Stimulated activated CD4-positive, alpha-beta T cell treated with anti-CD3 and anti-CD28 coated beads, Interleukin-2, amount 100 ng/mL, for 4 hours (primary cell): ENCODE measurements at regions not wholly inside any gene's neighbourhood (a gene's known extent, or its start where the extent isn't known, plus 50 kb on each side); places are given as distances from the start of the nearest gene placed in this dataset.

Source experiments
- DNase-seq: peaks from one replicate; pipeline ENCODE4 v3.0.0-alpha.2; 2020; ENCODE audit warnings: low read depth

DNA sequence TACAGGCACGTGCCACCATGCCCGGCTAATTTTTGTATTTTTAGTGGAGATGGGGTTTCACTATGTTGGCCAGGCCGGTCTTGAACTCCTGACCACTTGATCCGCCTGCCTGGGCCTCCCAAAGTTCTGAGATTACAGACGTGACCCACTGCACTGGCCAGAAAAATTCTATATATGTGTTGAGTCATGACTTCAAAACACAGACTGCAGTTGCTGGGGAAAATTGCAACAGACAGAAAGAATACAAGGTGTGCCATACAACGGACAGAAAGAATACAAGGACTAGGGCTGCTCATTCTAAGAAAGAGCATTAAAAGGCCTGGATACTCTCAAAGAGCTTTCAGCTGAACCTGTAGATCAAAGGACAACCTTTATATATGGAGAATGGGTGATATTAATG lies 109.6 kb upstream of the ACSL4 start:
- no peak for DNase-seq

DNA sequence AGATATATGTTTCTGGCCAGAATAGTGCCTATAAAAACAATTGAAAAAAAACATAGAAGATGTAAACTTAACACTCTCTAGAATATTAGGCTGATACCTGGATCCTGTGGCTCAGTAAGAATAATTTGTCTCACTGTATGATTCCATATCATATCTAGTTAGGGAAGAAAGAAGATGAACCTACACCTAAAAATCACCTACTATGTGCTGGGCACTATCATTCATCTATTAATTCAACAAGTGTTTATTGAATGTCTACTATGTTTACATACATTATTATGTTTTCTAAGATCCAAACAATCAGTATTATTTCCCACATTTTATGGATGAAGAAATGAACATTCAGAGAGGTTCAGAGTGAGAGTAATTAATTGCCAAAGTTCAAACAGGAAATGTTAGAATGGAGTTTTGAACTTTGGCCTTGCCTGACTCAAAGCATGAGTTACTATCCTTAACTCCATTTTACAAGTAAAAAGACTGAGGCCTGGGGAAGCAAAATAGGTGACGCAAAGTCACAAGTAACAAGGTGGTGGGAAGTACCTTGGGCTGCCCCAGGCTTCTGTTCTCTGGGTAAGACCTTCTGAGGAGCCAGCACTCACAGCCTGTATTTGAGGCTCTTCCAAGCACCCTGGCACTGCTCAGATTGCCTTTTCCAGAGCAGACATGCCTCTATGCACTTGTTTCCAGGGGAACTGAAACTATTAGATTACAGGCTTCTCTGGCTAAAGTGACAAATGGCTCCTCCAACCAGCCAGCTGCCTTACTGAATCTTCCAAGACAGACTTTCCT lies 111.1 kb upstream of the ACSL4 start:
- no peak for DNase-seq

DNA sequence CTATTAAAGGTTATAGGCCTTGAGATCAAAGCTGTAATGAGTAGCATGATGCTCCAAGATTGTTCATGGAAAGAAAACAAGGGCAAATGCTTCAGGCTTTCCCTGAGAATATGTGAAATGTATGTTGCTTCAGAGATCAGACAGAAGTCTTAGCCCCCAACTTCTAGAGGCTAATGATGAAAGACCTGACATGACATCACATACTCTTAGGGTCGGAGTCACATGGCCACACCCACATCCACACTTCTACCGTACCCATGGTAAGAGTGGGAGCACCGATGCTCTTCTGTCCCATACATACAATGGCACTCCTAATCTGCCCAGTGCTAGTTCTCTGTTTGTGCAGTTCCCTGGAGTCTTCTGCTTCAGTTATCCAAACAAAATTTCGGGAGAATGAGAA lies 111.9 kb upstream of the ACSL4 start:
- DNase-seq, result no peak

DNA sequence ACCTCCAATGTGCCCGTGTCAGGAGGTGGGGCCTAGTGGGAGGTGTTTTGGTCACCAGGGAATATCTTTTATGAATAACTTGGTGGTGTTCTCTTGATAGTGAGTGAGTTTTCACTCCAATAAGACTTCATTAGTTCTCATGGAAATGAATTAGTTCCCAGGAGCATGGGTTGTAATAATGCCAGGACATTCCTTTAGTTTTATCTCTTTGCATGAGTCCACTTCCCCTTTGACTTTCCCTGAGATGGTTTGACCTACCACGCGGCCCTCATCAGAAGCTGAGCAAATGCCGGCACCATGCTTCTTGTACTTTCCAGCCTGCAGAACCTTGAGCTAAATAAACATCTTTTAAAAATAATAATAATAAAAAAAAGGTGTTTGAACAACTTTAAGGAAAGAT lies 112.9 kb upstream of the ACSL4 start:
- DNase-seq, result no peak

DNA sequence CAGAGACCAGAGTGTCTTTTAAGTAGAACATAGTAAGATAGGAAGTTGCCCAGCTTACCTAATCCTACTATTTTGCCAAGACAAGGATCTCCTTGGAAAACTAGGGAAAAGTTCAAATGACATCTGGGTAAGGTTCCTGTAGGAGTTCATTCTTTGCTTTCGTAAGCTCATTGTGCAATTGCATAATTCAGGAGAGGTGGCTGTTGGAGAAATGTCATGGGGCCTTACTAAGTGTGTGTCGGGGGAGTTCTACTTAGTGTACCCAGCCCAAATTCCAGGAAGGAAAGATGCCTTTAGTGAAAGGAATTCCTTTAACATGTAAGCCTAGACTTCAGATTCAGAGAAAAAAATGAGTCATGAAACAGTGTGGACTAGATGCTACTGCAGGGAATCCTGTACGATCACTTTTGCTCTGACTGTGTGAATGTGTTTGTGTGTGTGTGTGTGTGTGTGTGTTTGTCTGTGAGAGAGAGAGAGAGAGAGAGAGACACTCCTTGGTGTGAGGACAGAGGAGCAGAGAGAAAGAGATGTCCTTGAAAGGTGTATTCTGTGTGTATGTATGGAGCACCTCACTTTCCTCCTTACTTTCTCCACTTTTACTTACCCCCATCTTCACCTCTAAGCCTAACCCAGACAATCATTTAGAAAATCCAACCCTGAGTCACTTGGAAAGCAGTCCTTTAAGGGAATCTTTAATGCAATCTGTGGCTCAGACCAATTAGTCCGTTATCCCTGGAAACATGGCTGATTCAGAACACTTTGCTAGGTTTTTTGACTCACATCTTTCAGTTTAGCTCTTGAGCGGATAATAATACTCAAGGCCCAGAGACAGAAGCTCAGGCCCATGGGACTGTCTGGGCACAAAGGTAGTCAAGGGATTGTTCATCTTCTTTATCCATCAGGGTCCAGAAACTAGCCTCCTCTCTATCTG lies 114.5 kb upstream of the ACSL4 start:
- DNase-seq, result no peak

DNA sequence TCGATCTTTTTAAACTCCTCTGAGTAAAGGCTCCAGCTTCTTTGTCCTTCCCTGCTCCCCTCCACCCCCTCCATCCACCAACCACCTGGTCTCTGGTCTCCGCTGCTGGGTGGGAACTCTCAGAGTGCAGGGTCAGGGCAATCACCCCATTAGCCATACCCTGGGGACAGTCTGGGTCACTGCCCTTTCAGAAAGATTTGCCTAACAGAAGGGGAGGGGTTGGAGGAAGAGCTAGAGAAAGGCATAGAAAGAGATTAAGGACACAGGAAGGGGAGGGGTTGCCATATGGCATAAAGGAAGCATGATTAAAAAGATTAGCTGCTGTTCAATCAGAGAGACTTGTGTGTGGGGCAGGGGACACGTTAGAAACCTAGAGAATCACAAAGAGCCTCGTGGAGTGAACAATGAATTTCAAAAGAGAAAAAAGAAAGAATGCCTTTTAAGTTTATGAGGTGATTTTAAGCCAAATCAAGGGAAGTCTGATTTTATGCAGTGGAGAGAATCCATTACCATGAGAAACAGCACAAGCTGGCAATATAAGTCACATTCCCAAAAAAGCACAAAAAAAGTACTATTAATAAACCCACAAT lies 115.5 kb upstream of the ACSL4 start:
- no peak for DNase-seq

DNA sequence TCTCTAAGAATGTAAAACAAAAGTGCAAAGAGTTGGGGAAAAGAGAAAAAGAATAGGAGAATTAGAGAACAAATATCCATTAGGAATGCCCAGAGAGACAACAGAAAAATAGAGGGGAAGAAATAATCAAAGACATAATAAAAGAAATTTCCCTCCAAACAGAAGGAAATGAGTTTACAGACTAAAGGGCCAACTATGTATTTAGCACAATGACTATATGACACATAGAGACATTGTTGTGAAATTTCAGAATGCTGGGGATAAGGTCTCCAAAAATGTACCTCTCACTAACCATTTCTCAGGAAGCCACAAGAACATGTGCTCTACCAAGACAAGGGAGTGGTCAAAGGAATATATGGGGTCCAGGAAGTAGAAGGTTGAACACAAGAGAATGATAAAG lies 121.0 kb upstream of the ACSL4 start:
- DNase-seq, result no peak

DNA sequence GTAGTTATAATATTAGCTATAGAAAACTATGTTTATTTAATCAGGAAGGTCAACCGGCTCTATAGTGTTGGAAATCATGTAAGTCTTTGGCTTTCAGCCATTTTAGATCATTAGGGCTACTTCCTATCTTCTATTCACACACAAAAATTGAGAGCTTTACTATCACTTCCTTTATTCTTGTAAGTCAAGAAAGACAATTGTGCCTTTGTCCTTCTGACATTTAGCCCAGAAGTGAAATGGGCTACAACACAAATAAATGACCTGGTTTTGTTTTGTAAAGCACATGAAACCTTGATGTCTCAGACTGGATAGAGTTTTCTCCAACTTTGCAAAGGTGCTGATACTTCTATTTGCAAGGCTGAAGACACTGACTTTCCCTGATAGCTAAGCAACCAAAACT lies 122.4 kb upstream of the ACSL4 start:
- DNase-seq, result no peak

DNA sequence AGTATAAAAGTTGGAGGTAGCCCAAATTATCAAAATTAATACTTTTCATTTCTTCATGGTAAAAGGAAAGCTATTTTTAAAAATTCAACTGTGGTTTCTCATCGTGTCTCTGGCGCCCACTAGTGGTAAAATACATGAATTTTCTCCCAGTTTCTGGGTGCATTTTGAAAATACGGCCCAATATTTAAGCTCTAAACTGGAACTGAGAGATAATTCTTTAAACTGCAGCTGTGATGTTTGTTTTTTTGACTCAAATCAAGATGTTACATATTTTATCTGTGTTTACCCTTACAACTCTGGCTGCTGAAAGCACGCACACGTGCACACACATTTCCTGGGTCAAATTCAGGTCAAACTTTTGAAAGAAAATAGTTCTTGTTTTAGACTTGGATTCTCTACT lies 123.9 kb upstream of the ACSL4 start:
- DNase-seq, result no peak

DNA sequence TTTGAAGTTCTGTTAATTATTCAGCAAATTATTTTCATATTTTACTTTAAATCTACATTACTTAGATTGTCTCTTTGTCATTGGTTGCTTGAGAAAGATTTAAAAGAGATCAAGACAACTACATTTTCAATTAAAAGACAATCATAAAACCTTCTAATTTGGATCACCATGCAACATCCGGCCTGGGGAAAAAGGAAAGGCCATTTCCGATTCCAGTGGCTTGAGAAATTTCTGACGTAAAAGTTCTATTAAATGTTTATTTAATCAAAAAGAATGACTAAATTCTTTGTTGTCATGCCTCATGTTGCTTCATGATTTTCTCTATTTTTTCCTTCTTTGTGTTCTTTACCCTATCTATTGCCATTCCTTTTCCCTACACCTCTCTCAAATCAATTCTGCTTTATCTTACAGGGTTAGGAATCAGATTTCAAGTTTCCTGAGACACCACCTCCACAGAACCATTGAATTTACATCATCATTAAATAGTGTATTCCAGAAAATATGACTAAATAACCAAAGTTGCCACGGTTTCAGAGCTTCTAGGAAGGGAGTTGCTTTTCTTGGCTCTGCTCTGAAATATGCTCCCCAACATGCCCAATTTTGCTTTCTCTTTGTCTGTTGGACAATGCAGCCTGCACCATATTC lies 124.6 kb upstream of the ACSL4 start:
- no peak for DNase-seq

DNA sequence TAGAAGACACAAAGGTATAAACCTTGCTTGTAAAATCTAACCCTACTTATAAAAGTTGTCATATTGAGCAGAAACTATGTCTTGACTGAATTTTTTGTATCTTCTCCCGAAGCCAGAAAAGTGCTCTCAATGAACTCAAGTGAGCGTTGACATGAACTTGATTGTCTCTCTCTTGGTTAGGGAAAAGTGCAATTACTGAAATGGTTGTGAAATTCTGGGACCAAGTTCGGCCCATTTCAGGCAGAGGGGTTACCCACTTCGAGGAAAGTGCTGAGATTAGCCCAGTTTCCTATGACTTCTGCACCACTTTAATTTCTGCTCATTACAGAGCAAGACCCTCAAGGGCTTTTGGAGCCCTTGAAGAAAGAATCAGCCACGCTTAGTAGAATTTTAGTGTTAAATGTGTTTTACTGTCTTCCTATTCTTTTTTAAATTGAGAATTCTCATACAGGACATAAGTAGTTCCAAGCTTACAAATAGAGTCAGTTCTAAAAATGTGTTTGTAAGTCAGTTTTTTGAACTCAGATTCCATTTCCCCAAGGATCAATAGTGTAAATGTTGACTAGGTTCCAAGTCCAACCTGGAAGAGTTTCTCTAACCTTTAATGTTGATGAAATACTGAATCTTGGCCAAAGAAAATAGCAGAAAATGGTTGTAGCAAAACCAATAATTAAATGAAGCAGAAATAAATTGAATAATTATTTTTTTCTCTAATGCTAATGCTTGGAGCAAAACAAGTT lies 125.7 kb upstream of the ACSL4 start:
- no peak for DNase-seq

DNA sequence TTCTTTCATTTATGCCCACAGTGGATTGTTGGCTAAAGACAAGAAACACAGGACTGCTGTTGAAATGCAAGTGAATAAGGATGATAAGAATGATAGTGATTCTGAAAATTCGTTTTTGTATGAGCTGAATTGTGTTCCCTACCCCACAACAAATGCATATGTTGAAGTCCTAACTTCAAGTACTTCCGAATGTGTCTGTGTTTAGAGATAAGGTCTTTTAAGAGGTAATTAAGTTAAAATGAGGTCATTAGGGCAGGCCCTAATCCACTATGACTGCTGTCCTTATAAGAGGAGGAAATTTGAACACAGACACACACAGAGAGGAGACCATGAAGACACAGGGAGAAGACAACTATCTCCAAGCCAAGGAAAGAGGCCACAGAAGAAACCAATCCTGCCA lies 126.6 kb upstream of the ACSL4 start:
- DNase-seq, result no peak

DNA sequence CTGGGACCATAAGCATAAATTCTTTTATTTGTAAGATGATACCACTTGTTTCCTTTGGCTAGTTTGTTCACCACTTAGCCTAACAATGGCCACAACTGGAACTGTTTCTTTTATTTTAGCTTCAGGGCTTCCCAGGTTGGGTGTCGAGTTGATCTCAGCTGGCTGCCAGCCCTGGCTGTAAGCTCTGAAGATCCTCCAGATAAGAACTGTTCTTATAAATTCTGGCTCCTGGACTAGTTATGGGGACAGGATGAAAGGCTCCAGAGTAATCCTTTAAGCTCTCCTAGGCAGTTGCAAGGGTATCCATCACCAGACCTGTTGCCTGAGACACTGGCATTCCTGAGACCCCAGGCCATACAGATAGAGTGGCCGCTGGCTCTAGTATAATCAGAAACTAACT lies 129.4 kb upstream of the ACSL4 start:
- DNase-seq, result no peak

DNA sequence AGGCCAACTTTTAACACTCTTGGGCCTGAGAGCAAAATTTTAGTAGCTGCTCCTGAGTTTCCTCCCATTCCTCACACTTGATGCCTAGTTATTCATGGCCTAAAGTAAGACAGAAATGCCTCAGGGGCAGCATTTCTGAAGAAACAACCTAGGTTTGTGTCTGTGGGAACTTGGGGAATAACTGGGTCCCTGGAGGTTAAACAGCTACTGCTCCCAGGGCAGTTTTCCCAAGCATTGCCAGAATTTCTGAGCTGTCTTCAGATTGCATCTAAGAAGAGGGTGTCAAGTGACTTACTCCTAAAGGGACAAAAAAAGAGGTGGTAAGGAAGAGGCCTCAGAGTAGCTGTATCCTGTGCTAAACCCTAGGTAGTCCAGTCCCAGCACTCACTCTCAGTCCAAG lies 130.8 kb upstream of the ACSL4 start:
- DNase-seq, result no peak

DNA sequence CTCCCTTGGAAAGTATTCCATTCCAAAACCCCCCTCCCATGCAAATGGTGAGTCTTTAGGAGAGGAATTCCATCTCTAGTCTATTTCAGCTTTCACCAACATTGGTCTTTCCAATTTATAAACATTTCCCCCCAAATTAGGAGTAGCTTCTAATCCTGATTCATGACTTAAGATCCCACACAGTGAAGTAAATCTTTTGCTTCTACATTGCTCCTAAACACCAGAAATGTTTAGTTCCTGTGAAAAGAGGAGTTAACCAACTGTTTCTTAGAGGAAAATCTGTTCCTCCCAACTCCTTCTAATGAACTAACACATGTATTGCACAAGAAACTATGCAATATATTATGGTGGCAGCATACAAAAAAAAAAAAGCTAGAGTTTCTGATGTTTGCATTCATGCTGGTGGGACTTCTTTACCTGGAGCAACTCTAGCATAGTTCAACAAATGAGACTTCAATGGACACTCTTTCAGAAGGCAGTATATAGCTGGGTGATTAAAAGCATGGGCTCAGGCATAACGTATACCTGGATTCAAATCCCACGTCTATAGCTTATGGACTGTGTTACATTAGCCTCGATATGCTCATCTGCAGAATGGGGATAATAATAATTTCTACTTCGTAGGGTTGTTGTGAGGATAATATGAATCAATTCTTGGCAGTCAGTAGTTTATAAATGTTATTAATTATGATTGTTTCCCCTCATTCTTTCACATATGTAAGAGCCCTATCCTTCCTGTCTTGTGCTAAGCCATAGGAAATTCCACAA lies 131.6 kb upstream of the TMEM164 start:
- DNase-seq, result no peak

DNA sequence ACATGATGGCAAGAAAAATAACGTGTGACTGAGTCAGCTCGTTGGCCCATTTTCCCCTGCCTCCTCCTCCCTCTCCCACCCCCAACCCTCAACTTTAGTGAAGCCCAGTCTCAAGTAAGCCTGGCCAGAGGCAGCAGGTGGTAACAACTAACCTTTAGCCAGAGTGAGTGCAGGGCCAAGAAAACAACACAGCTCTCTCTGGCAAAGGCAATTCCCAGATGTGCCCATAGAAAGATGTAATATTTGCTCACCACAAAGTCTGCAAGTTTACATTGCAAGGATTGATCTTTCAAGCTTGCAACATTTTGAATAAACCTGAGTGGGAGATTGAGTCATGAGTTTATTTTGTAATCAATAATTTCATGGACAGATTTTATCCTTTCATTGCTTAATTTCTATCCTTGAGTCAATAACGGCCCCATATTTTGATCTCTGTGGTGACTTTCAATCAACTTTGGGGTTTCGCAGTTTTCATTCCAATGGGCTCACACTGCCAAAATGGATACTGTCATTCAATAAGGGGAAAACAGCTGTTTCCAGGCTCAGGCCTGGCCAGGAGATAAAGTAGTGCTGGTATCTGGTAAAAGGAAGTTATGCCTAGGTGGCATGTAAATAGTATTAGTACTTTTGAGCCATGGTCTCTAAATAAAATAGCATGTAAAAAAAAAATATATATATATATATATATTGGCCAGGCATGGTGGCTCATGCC lies 130.7 kb upstream of the TMEM164 start:
- DNase-seq, result no peak

DNA sequence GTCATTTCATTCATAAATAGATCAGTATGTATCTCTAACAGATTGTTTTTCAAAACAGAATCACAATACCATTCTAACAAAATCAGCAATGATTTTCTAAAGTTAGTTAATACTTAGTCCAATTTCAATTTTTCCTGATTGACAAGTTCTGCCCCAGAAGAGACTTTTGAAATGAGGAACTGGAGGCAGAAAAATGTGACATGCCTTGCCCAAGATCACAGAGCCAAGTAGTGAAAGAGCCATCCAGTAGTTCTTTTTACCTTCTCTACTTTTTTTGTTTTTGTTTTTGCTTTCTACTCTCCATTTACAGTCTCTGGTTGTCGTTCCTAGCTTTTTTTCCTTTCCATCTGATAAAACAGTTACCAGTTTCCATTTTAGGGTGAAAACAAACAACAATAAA lies 129.3 kb upstream of the TMEM164 start:
- DNase-seq, result no peak

DNA sequence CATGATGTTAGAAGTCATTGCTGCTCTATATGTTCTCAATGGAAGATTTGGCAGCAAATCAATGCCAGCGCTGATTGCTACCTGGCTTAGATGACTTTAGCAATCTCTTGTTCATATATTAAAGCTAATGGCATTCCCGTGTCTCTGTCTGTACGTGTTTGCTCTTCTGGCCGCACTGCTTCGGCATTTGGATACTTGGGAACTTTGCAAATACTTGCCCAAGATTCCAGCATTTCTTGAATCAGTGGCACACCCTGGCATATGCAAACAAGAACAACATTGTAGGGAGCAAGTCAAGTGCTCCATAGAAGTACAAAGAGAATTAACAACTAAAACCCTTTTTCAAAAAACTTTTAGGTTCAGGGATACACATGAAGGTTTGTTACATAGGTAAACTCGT lies 128.9 kb upstream of the TMEM164 start:
- no peak for DNase-seq

DNA sequence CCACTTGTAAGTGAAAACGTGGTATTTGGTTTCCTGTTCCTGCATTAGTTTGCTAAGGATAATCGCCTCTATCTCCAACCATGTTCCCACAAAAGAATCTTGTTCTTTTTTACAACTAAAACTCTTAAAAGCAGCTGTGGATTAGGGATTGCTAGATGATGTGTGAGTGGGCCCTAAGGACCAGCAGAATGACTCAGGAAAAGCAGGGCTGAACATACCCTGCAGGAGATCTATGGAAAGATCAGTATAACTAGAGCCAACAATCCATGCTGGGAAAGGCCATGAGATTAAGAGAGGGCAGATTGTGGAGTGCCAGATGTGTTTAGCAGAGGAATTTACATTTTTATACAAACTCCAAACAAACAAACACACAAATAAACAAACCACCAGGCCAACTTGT lies 128.4 kb upstream of the TMEM164 start:
- DNase-seq, result no peak

DNA sequence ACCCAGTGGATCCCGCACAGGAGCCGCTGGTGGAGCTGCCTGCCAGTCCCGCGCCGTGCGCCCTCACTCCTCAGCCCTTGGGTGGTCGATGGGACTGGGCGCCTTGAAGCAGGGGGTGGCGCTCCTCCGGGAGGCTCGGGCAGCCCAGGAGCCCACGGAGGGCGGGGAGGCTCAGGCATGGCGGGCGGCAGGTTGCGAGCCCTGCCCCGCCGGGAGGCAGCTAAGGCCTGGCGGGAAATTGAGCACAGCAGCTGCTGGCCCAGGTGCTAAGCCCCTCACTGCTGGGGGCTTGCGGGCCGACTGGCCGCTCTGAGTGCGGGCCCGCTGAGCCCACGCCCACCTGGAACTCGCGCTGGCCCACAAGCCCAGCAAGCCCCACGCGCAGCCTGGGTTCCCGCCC lies 127.1 kb upstream of the TMEM164 start:
- DNase-seq, result no peak
